GM12878 (cell line): ENCODE measurements at regions not wholly inside any gene's neighbourhood (a gene's known extent, or its start where the extent isn't known, plus 50 kb on each side); places are given as distances from the start of the nearest gene placed in this dataset.

ENCODE experiments used
- ATAC-seq: fragments of 200-7000 bp; cut with Tn5 transposase; 3 replicates; pipeline ENCODE4 v1.9.1; 2020; ENCODE audit warnings: mild to moderate bottlenecking, moderate library complexity
- BruUV-seq: library from RNA; stranded (reverse); fragments of 400-500 nt; replicated peaks from 2 replicates; lab custom pipeline; 2021; lab: Mats Ljungman, UMichigan
- CTCF ChIA-PET: fragments of 300-600 bp; sonication (Branson Sonifier 250); formaldehyde crosslinking; extraction: SDS; loops from one replicate; lab custom pipeline; 2021; ENCODE audit warnings: inconsistent platforms; lab: Yijun Ruan, JAX
- POLR2A ChIA-PET: fragments of 350-600 bp; formaldehyde crosslinking; extraction: SDS; loops from one replicate; lab custom pipeline; 2021; ENCODE audit warnings: inconsistent platforms; lab: Charles Lee
- RAD21 ChIA-PET: fragments of 300-600 bp; sonication (Branson Sonifier 250); formaldehyde crosslinking; loops from one replicate; lab custom pipeline; 2023; ENCODE audit warnings: antibody characterized with exemption; ENCODE audit not compliant: unreplicated experiment; lab: Charles Lee
- SMC1A ChIA-PET: fragments of 300-600 bp; sonication (Branson Sonifier 250); formaldehyde crosslinking; loops from one replicate; lab custom pipeline; 2023; ENCODE audit not compliant: unreplicated experiment, uncharacterized antibody; lab: Charles Lee
- DNase-seq: peaks from one replicate; pipeline ENCODE4 v3.0.0-alpha.2; 2011; ENCODE audit warnings: low read depth, low spot score
- FAIRE-seq: peaks from 3 replicates; lab custom pipeline; 2011; peaks lifted over from hg19 to GRCh38; lab: Jason Lieb, UNC
- H2AFZ ChIP-seq: 2 replicates; pipeline ENCODE4 v1.6.0; 2011; ENCODE audit warnings: low read depth, low read length, control low read depth; ENCODE audit not compliant: control insufficient read depth
- H3K27ac ChIP-seq: 2 replicates; pipeline ENCODE4 v1.5.1; 2011; ENCODE audit warnings: control low read depth; ENCODE audit not compliant: control insufficient read depth, insufficient read depth
- H3K27me3 ChIP-seq, 2 experiments: replicated peaks in 1 of 2; 2 replicates each; pipeline versions ENCODE4 v1.6.0 to v1.6.1; 2011; ENCODE audit warnings: low read length in 1 of 2; ENCODE audit not compliant: control insufficient read depth in 2 of 2, insufficient read depth in 2 of 2
- H3K36me3 ChIP-seq, 2 experiments: 2 replicates each; pipeline ENCODE4 v1.5.1; 2011; ENCODE audit warnings: low read length in 1 of 2; ENCODE audit not compliant: control insufficient read depth in 2 of 2, insufficient read depth in 2 of 2
- H3K4me1 ChIP-seq: 2 replicates; pipeline ENCODE4 v1.6.1; 2011; ENCODE audit warnings: mild to moderate bottlenecking, low read length, moderate library complexity, mixed read lengths; ENCODE audit not compliant: control insufficient read depth, insufficient read depth
- H3K4me2 ChIP-seq: 2 replicates; pipeline ENCODE4 v1.6.0; 2011; ENCODE audit warnings: control low read depth; ENCODE audit not compliant: control insufficient read depth, insufficient read depth
- H3K4me3 ChIP-seq: fragments of 200-600 bp; sonication (generic); 2 replicates; pipeline ENCODE4 v1.5.1; 2016
- H3K79me2 ChIP-seq: 2 replicates; pipeline ENCODE4 v1.6.0; 2011; ENCODE audit warnings: low read length; ENCODE audit not compliant: control insufficient read depth, insufficient read depth
- H3K9ac ChIP-seq: 2 replicates; pipeline ENCODE4 v1.8.0; 2011; ENCODE audit warnings: low read length, control low read depth, mixed read lengths; ENCODE audit not compliant: control insufficient read depth, insufficient read depth
- H3K9me3 ChIP-seq: replicated peaks from 3 replicates; pipeline ENCODE4 v1.5.1; 2011; ENCODE audit warnings: mild to moderate bottlenecking, low read length; ENCODE audit not compliant: control insufficient read depth, insufficient read depth
- H4K20me1 ChIP-seq: 2 replicates; pipeline ENCODE4 v1.6.0; 2011; ENCODE audit not compliant: control insufficient read depth, insufficient read depth
- CHD1 ChIP-seq: IDR thresholded peaks from 2 replicates; pipeline ENCODE4 v1.6.1; 2012; ENCODE audit warnings: low read depth, low read length, improper control_type of control experiment
- NFYB ChIP-seq: IDR thresholded peaks from 2 replicates; pipeline ENCODE4 v1.6.1; 2011; ENCODE audit warnings: low read depth, mild to moderate bottlenecking, low read length, improper control_type of control experiment, moderate library complexity; ENCODE audit not compliant: insufficient read depth
- NRF1 ChIP-seq: conservative IDR thresholded peaks from 2 replicates; pipeline ENCODE4 v1.6.1; 2011; ENCODE audit warnings: mild to moderate bottlenecking, low read depth, low read length, improper control_type of control experiment
- RCOR1 ChIP-seq: conservative IDR thresholded peaks from 2 replicates; pipeline ENCODE4 v1.6.1; 2012; ENCODE audit warnings: low read depth, low read length, improper control_type of control experiment
- RELA ChIP-seq: fragments of 450-650 bp; IDR thresholded peaks from 2 replicates; pipeline ENCODE4 v1.8.0; 2014; ENCODE audit warnings: borderline replicate concordance; ENCODE audit not compliant: partially characterized antibody
- SUPT20H ChIP-seq: IDR thresholded peaks from 2 replicates; pipeline ENCODE4 v1.6.1; 2011; ENCODE audit warnings: low read depth, mild to moderate bottlenecking, low read length, moderate library complexity, borderline replicate concordance; ENCODE audit not compliant: control insufficient read depth
- YY1 ChIP-seq: IDR thresholded peaks from 2 replicates; pipeline ENCODE4 v1.6.1; 2011; ENCODE audit warnings: low read depth, mild to moderate bottlenecking, low read length
- ZBTB40 ChIP-seq: fragments of 450-650 bp; IDR thresholded peaks from 2 replicates; pipeline ENCODE4 v1.6.1; 2016; ENCODE audit warnings: mild to moderate bottlenecking, moderate library complexity, borderline replicate concordance
- ZNF687 ChIP-seq: fragments of 450-650 bp; IDR thresholded peaks from 2 replicates; pipeline ENCODE4 v1.6.1; 2017; ENCODE audit warnings: mild to moderate bottlenecking, moderate library complexity
- WGBS: methylation state at CpG from one replicate; pipeline ENCODE4 v1.1.6; 2016; ENCODE audit warnings: low lambda C conversion rate; ENCODE audit not compliant: insufficient replicate concordance, insufficient coverage; ENCODE audit errors: missing lambda C conversion rate; 5-methylcytosine and 5-hydroxymethylcytosine counted together
- in situ Hi-C: fragments of 300-500 bp; cut with MboI; formaldehyde crosslinking; loops from 9 replicates; pipeline ENCODE4 v1.14.3; 2018; ENCODE audit warnings: mixed read lengths
- intact Hi-C: fragments of 100-400 bp; cut with micrococcal nuclease; formaldehyde crosslinking; loops from one replicate; pipeline ENCODE4 v1.14.2; 2022; ENCODE audit not compliant: unreplicated experiment
- TF ChIP-seq, protein P1 (sequence below): IDR thresholded peaks from 2 replicates; pipeline ENCODE4 v1.6.1; 2011; ENCODE audit warnings: mild to moderate bottlenecking, low read depth, low read length, moderate library complexity; ENCODE audit not compliant: insufficient replicate concordance

DNA sequence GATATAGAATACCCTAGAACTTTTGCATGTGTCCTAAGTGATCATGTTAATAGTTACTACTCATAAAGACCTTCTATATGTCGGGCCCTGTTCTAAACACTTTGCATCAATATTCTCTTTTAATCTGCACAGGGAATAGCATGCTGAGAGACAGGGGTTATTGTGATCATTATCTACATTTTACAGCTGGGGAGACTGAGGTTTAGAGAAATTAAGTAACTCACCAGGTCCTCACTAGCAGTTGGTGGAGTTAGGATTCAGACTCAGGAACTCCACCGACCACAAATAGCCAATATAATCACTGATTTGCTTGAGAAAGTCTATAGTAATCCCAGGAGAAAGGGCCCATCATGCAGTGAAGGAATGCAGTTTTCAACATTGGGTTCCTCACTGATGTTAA, 111.2 kb upstream of the ADO start:
- no peaks in the 10 kb centered on the region for H3K27me3 ChIP-seq
- DNase-seq (no peak), ATAC-seq (no peak)
- H3K9me3 ChIP-seq: no peaks in the 10 kb centered on the region; the same call in 2 of the 3 replicates
- H3K4me3 ChIP-seq: no peak overlapping the region
- in situ Hi-C loops: no loop called here
- no peaks in the 10 kb centered on the region for H3K36me3 ChIP-seq
- no peaks in the 10 kb centered on the region for H4K20me1 ChIP-seq
- TF ChIP-seq ZBTB40 (no peak), RCOR1 (no peak), ZNF687 (no peak), RELA (no peak), NRF1 (no peak), NFYB (no peak), CHD1 (no peak), SUPT20H (no peak), YY1 (no peak)
- TF ChIP-seq, protein P1, sequence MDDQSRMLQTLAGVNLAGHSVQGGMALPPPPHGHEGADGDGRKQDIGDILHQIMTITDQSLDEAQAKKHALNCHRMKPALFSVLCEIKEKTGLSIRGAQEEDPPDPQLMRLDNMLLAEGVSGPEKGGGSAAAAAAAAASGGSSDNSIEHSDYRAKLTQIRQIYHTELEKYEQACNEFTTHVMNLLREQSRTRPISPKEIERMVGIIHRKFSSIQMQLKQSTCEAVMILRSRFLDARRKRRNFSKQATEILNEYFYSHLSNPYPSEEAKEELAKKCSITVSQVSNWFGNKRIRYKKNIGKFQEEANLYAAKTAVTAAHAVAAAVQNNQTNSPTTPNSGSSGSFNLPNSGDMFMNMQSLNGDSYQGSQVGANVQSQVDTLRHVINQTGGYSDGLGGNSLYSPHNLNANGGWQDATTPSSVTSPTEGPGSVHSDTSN: no peak
- TF ChIP-seq, all 136 proteins: peak for 0
- WGBS: 77% methylated on average over 2 of the region's 2 CpGs
- no peak for FAIRE-seq
- SMC1A ChIA-PET: interaction anchor here (0.7 to 7.6 kb wide), 12 partner anchors 8 to 81 kb away, joined by 3 to 38 read pairs (median 5); no protein-coding TSS in a partner anchor
- no peak overlapping the region for H3K27ac ChIP-seq
- no peaks in the 10 kb centered on the region for H3K79me2 ChIP-seq
- POLR2A ChIA-PET: interaction anchor here (0.9 kb wide), 1 partner anchor 89 kb away, joined by 3 read pairs; no protein-coding TSS in a partner anchor
- BruUV-seq: no TSS peak
- no peak overlapping the region for H3K4me2 ChIP-seq
- RAD21 ChIA-PET: interaction anchor here (1.2 kb wide), 1 partner anchor 12 kb away, joined by 4 read pairs; no protein-coding TSS in a partner anchor
- H2AFZ ChIP-seq: no peak overlapping the region
- peaks cover 30% of the 10 kb centered on the region for H3K4me1 ChIP-seq
- CTCF ChIA-PET: no interaction called here
- H3K9ac ChIP-seq: no peak overlapping the region
- intact Hi-C loops: no loop called here
